ENCODE measurements at regions not wholly inside any gene's neighbourhood (a gene's known extent, or its start where the extent isn't known, plus 50 kb on each side); places are given as distances from the start of the nearest gene placed in this dataset.

GRCh38 chr16:6646891-6647290, 685.8 kb upstream of the RBFOX1 start:
- no peak for TF ChIP-seq CREB1 (CRISPR knock-in tag; IDR thresholded peaks at IDR 0.05; ENCODE audit: low read depth)
- TF ChIP-seq CTCF (conservative IDR thresholded peaks at IDR 0.05; ENCODE audit: low read depth in 2 of 2): no peak
- TF ChIP-seq POLR2AphosphoS5 (IDR thresholded peaks at IDR 0.05; ENCODE audit: low read depth): no peak
